WTC11 (cell line): ENCODE measurements at regions not wholly inside any gene's neighbourhood (a gene's known extent, or its start where the extent isn't known, plus 50 kb on each side); places are given as distances from the start of the nearest gene placed in this dataset.

Experiments used
- ATAC-seq: fragments of 200-7000 bp; cut with Tn5 transposase; 2 replicates; pipeline ENCODE4 v1.10.0; 2021; ENCODE audit warnings: mild to moderate bottlenecking, moderate library complexity
- CTCF ChIA-PET: fragments of 300-600 bp; sonication (Branson Sonifier 250); formaldehyde crosslinking; loops from one replicate; lab custom pipeline; 2021; ENCODE audit warnings: antibody characterized with exemption; lab: Charles Lee
- POLR2A ChIA-PET: fragments of 350-600 bp; sonication (Branson Sonifier 250); formaldehyde crosslinking; loops from one replicate; lab custom pipeline; 2021; ENCODE audit warnings: antibody characterized with exemption; lab: Charles Lee
- DNase-seq: peaks from one replicate; pipeline ENCODE4 v3.0.0; 2021; ENCODE audit warnings: low spot score
- H3K27ac Mint-ChIP-seq: 2 replicates; pipeline ENCODE4 v1.8.0; 2021; ENCODE audit warnings: mixed read lengths
- H3K27me3 Mint-ChIP-seq: 2 replicates; pipeline ENCODE4 v1.8.0; 2021; ENCODE audit warnings: low read depth, mild to moderate bottlenecking, moderate library complexity, mixed read lengths
- H3K36me3 Mint-ChIP-seq: 2 replicates; pipeline ENCODE4 v1.8.0; 2021; ENCODE audit warnings: mixed read lengths
- H3K4me1 Mint-ChIP-seq: 2 replicates; pipeline ENCODE4 v1.8.0; 2022; ENCODE audit warnings: mixed read lengths
- H3K4me3 Mint-ChIP-seq: 2 replicates; pipeline ENCODE4 v1.8.0; 2021; ENCODE audit warnings: mild to moderate bottlenecking, moderate library complexity, mixed read lengths
- H3K9me3 Mint-ChIP-seq: 2 replicates; pipeline ENCODE4 v1.8.0; 2021; ENCODE audit warnings: mixed read lengths
- ATF2 ChIP-seq: sonication (generic); formaldehyde crosslinking; IDR thresholded peaks from 2 replicates; pipeline ENCODE4 v1.8.1; 2022; ENCODE audit warnings: low read depth, missing genetic modification reagents, borderline replicate concordance
- CREM ChIP-seq: sonication (generic); formaldehyde crosslinking; IDR thresholded peaks from 2 replicates; pipeline ENCODE4 v1.8.1; 2022; ENCODE audit warnings: mild to moderate bottlenecking, missing genetic modification reagents, moderate library complexity
- FOXK1 ChIP-seq: sonication (generic); formaldehyde crosslinking; IDR thresholded peaks from 2 replicates; pipeline ENCODE4 v1.8.0; 2022; ENCODE audit warnings: mild to moderate bottlenecking, moderate library complexity, missing genetic modification reagents
- FOXP4 ChIP-seq: sonication (generic); formaldehyde crosslinking; IDR thresholded peaks from 2 replicates; pipeline ENCODE4 v1.8.0; 2022; ENCODE audit warnings: mild to moderate bottlenecking, missing genetic modification reagents
- HMGXB4 ChIP-seq: sonication (generic); formaldehyde crosslinking; IDR thresholded peaks from 2 replicates; pipeline ENCODE4 v1.8.1; 2023; ENCODE audit warnings: mild to moderate bottlenecking, moderate library complexity, missing genetic modification reagents
- IRF1 ChIP-seq: sonication (generic); formaldehyde crosslinking; IDR thresholded peaks from 2 replicates; pipeline ENCODE4 v1.8.0; 2023; ENCODE audit warnings: missing genetic modification reagents
- KAT7 ChIP-seq: sonication (generic); formaldehyde crosslinking; IDR thresholded peaks from 2 replicates; pipeline ENCODE4 v1.8.1; 2023; ENCODE audit warnings: missing genetic modification reagents, mild to moderate bottlenecking, borderline replicate concordance
- MAX ChIP-seq: sonication (generic); formaldehyde crosslinking; IDR thresholded peaks from 2 replicates; pipeline ENCODE4 v1.8.0; 2022; ENCODE audit warnings: mild to moderate bottlenecking, missing genetic modification reagents
- PREB ChIP-seq: sonication (generic); formaldehyde crosslinking; IDR thresholded peaks from 2 replicates; pipeline ENCODE4 v1.8.1; 2022; ENCODE audit warnings: mild to moderate bottlenecking, missing genetic modification reagents, moderate library complexity, borderline replicate concordance
- PRRX2 ChIP-seq: fragments of 250-450 bp; sonication (Bioruptor Pico); IDR thresholded peaks from 2 replicates; pipeline ENCODE4 v1.8.0; 2021; ENCODE audit warnings: mild to moderate bottlenecking
- RELA ChIP-seq: sonication (generic); formaldehyde crosslinking; IDR thresholded peaks from 2 replicates; pipeline ENCODE4 v1.8.1; 2022; ENCODE audit warnings: missing genetic modification reagents, mild to moderate bottlenecking, borderline replicate concordance
- SMAD4 ChIP-seq: sonication (generic); formaldehyde crosslinking; IDR thresholded peaks from 2 replicates; pipeline ENCODE4 v1.8.0; 2022; ENCODE audit warnings: mild to moderate bottlenecking, missing genetic modification reagents
- TEAD1 ChIP-seq: sonication (generic); formaldehyde crosslinking; IDR thresholded peaks from 2 replicates; pipeline ENCODE4 v1.8.0; 2022; ENCODE audit warnings: mild to moderate bottlenecking, missing genetic modification reagents
- USF1 ChIP-seq: sonication (generic); formaldehyde crosslinking; IDR thresholded peaks from 2 replicates; pipeline ENCODE4 v1.8.0; 2022; ENCODE audit warnings: mild to moderate bottlenecking, missing genetic modification reagents
- ZNF263 ChIP-seq: sonication (generic); formaldehyde crosslinking; IDR thresholded peaks from 2 replicates; pipeline ENCODE4 v1.8.1; 2022; ENCODE audit warnings: low read depth, mild to moderate bottlenecking, moderate library complexity, missing genetic modification reagents
- ZNF512 ChIP-seq: sonication (generic); formaldehyde crosslinking; IDR thresholded peaks from 2 replicates; pipeline ENCODE4 v1.8.1; 2022; ENCODE audit warnings: missing genetic modification reagents, borderline replicate concordance
- ZNF532 ChIP-seq: fragments of 250-450 bp; sonication (Bioruptor Pico); IDR thresholded peaks from 2 replicates; pipeline ENCODE4 v1.9.0; 2021; ENCODE audit warnings: mild to moderate bottlenecking, borderline replicate concordance

- TF ChIP-seq HMGXB4 (CRISPR knock-in tag) = no peak
- no peak for TF ChIP-seq FOXP4 (CRISPR knock-in tag)
Measured at GRCh38 chr3:83938491-83938890, 1020.3 kb upstream of the CADM2 start (continued).

GRCh38 chr3:83941990-83942745, 1016.6 kb upstream of the CADM2 start:
- CTCF ChIA-PET = no interaction called here
- H3K9me3 Mint-ChIP-seq = peaks cover 20% of the 10 kb centered on the region
- H3K4me3 Mint-ChIP-seq = no peak overlapping the region
- TF ChIP-seq ATF2 (CRISPR knock-in tag) = no peak
- TF ChIP-seq FOXK1 (CRISPR knock-in tag) = no peak
- no peak for TF ChIP-seq TEAD1 (CRISPR knock-in tag)
- TF ChIP-seq PRRX2 = no peak
- no peak for TF ChIP-seq SMAD4 (CRISPR knock-in tag)
- POLR2A ChIA-PET = no interaction called here
- no peaks in the 10 kb centered on the region; the same call in 1 of the 2 replicates for H3K27me3 Mint-ChIP-seq
- no peaks in the 10 kb centered on the region for H3K36me3 Mint-ChIP-seq
- H3K4me1 Mint-ChIP-seq = peaks cover 4% of the 10 kb centered on the region
- H3K27ac Mint-ChIP-seq = no peak overlapping the region
- ATAC-seq (no peak), DNase-seq (no peak)

GRCh38 chr3:83946049-83946448, 1012.7 kb upstream of the CADM2 start:
- Mint-ChIP-seq H3K27ac (no peak overlapping the region), H3K4me1 (peaks cover 4% of the 10 kb centered on the region), H3K36me3 (no peaks in the 10 kb centered on the region), H3K9me3 (peaks cover 10% of the 10 kb centered on the region), H3K27me3 (no peaks in the 10 kb centered on the region), H3K4me3 (no peak overlapping the region)
- POLR2A ChIA-PET = no interaction called here
- ATAC-seq (no peak), DNase-seq (no peak)
- CTCF ChIA-PET = interaction anchor here (0.6 to 0.7 kb wide), 2 partner anchors 18 to 190 kb away, joined by 3 read pairs; no protein-coding TSS in a partner anchor
- TF ChIP-seq MAX (CRISPR knock-in tag) (no peak), ZNF512 (no peak), ZNF263 (no peak), PREB (CRISPR knock-in tag) (no peak), IRF1 (CRISPR knock-in tag) (no peak), USF1 (no peak), ZNF532 (no peak), KAT7 (CRISPR knock-in tag) (no peak), FOXK1 (CRISPR knock-in tag) (no peak), RELA (no peak), CREM (CRISPR knock-in tag) (no peak)
